ENCODE measurements at regions not wholly inside any gene's neighbourhood (a gene's known extent, or its start where the extent isn't known, plus 50 kb on each side); places are given as distances from the start of the nearest gene placed in this dataset.

GRCh38 chr7:132733860-132734259 is 157.6 kb upstream of the PLXNA4 start:
- H3K4me3 ChIP-seq: no peak overlapping the region
- no peak overlapping the region for H3K27ac ChIP-seq

- Histone ChIP-seq H3K4me3 (no peak overlapping the region), H3K27ac (no peak overlapping the region)
Observed at GRCh38 chr7:132732321-132732865, 156.1 kb upstream of the PLXNA4 start.

GRCh38 chr7:132730105-132730504 is 153.8 kb upstream of the PLXNA4 start:
- Histone ChIP-seq H3K27ac (no peak overlapping the region), H3K4me3 (no peak overlapping the region)

- no peak overlapping the region for H3K4me3 ChIP-seq
- H3K27ac ChIP-seq: no peak overlapping the region
Observed at GRCh38 chr7:132723506-132724081, 147.3 kb upstream of the PLXNA4 start.

GRCh38 chr7:132720835-132721234 is 144.6 kb upstream of the PLXNA4 start:
- Histone ChIP-seq H3K4me3 (no peak overlapping the region), H3K27ac (no peak overlapping the region)

GRCh38 chr7:132713893-132714292 is 137.6 kb upstream of the PLXNA4 start:
- Histone ChIP-seq H3K27ac (no peak overlapping the region), H3K4me3 (no peak overlapping the region)

- Histone ChIP-seq H3K4me3 (no peak overlapping the region), H3K27ac (no peak overlapping the region)
Observed at GRCh38 chr7:132709971-132710567, 133.8 kb upstream of the PLXNA4 start.

- no peak overlapping the region for H3K4me3 ChIP-seq
- no peak overlapping the region for H3K27ac ChIP-seq
Observed at GRCh38 chr7:132708470-132708869, 132.2 kb upstream of the PLXNA4 start.

GRCh38 chr7:132705146-132705545 is 128.9 kb upstream of the PLXNA4 start:
- Histone ChIP-seq H3K4me3 (no peak overlapping the region), H3K27ac (no peak overlapping the region)

- Histone ChIP-seq H3K4me3 (no peak overlapping the region), H3K27ac (no peak overlapping the region)
Observed at GRCh38 chr7:132703742-132704141, 127.5 kb upstream of the PLXNA4 start.

GRCh38 chr7:132697003-132697402 is 120.7 kb upstream of the PLXNA4 start:
- Histone ChIP-seq H3K4me3 (no peak overlapping the region), H3K27ac (no peak overlapping the region)

GRCh38 chr7:132696332-132696731 is 120.1 kb upstream of the PLXNA4 start:
- H3K4me3 ChIP-seq: no peak overlapping the region
- H3K27ac ChIP-seq: no peak overlapping the region

- Histone ChIP-seq H3K4me3 (no peak overlapping the region), H3K27ac (no peak overlapping the region)
Observed at GRCh38 chr7:132691201-132691600, 114.9 kb upstream of the PLXNA4 start.

- no peak overlapping the region for H3K4me3 ChIP-seq
- H3K27ac ChIP-seq: no peak overlapping the region
Observed at GRCh38 chr7:132690174-132690573, 113.9 kb upstream of the PLXNA4 start.

GRCh38 chr7:132687981-132688383 is 111.7 kb upstream of the PLXNA4 start:
- H3K27ac ChIP-seq: no peak overlapping the region
- H3K4me3 ChIP-seq: no peak overlapping the region

- Histone ChIP-seq H3K4me3 (no peak overlapping the region), H3K27ac (no peak overlapping the region)
Observed at GRCh38 chr7:132687016-132687415, 110.7 kb upstream of the PLXNA4 start.

GRCh38 chr7:132685277-132685676 is 109.0 kb upstream of the PLXNA4 start:
- Histone ChIP-seq H3K27ac (no peak overlapping the region), H3K4me3 (no peak overlapping the region)

- H3K4me3 ChIP-seq: no peak overlapping the region
- no peak overlapping the region for H3K27ac ChIP-seq
Observed at GRCh38 chr7:132683896-132684690, 107.8 kb upstream of the PLXNA4 start.

- Histone ChIP-seq H3K27ac (no peak overlapping the region), H3K4me3 (no peak overlapping the region)
Observed at GRCh38 chr7:132681951-132682350, 105.7 kb upstream of the PLXNA4 start.

- Histone ChIP-seq H3K27ac (no peak overlapping the region), H3K4me3 (no peak overlapping the region)
Observed at GRCh38 chr7:132680590-132680989, 104.3 kb upstream of the PLXNA4 start.

- no peak overlapping the region for H3K27ac ChIP-seq
Observed at GRCh38 chr7:132678656-132679055, 102.4 kb upstream of the PLXNA4 start.

More at GRCh38 chr7:132678656-132679055, 102.4 kb upstream of the PLXNA4 start:
- no peak overlapping the region for H3K4me3 ChIP-seq

Measured in skin epidermis (tissue), 12 donors.